Activated CD8-positive, alpha-beta T cell treated with anti-CD3 and anti-CD28 coated beads, Interleukin-2, amount 10 ng/mL, durations not matched to agents 7 days and 5 days (primary cell): ENCODE measurements at regions not wholly inside any gene's neighbourhood (a gene's known extent, or its start where the extent isn't known, plus 50 kb on each side); places are given as distances from the start of the nearest gene placed in this dataset.

ENCODE experiments used
- ATAC-seq: fragments of 150-1000 bp; cut with Tn5 transposase; one replicate; pipeline ENCODE4 v1.10.0; 2021; ENCODE audit warnings: moderate library complexity
- CTCF ChIA-PET: fragments of 350-600 bp; sonication (Branson Sonifier 250); formaldehyde crosslinking; loops from one replicate; lab custom pipeline; 2021; ENCODE audit warnings: antibody characterized with exemption; lab: Charles Lee
- POLR2A ChIA-PET: fragments of 350-600 bp; sonication (Branson Sonifier 250); formaldehyde crosslinking; loops from one replicate; lab custom pipeline; 2021; ENCODE audit warnings: antibody characterized with exemption; lab: Charles Lee
- DNase-seq: peaks from one replicate; pipeline ENCODE4 v3.0.0-alpha.2; 2020
- H3K27ac Mint-ChIP-seq: one replicate; pipeline ENCODE4 v1.8.0; 2021; ENCODE audit warnings: mild to moderate bottlenecking, mixed read lengths
- H3K27me3 Mint-ChIP-seq: one replicate; pipeline ENCODE4 v1.8.0; 2021; ENCODE audit warnings: low read depth, mixed read lengths
- H3K36me3 Mint-ChIP-seq: one replicate; pipeline ENCODE4 v1.8.0; 2021; ENCODE audit warnings: low read depth, mixed read lengths
- H3K4me1 Mint-ChIP-seq: one replicate; pipeline ENCODE4 v1.8.0; 2021; ENCODE audit warnings: low read depth, mixed read lengths
- H3K4me3 Mint-ChIP-seq: one replicate; pipeline ENCODE4 v1.8.0; 2021; ENCODE audit warnings: mild to moderate bottlenecking, mixed read lengths
- H3K9me3 Mint-ChIP-seq: one replicate; pipeline ENCODE4 v1.8.0; 2022; ENCODE audit warnings: mixed read lengths; ENCODE audit not compliant: insufficient read depth

GRCh38 chr20:29296256-29297230, 1960.9 kb upstream of the DEFB115 start:
- H3K27me3 Mint-ChIP-seq, result no peaks in the 10 kb centered on the region
- no peaks in the 10 kb centered on the region for H3K4me1 Mint-ChIP-seq
- peaks cover 11% of the 10 kb centered on the region for H3K9me3 Mint-ChIP-seq
- no peak overlapping the region for H3K4me3 Mint-ChIP-seq
- peaks cover 8% of the 10 kb centered on the region for H3K36me3 Mint-ChIP-seq
- POLR2A ChIA-PET, result no interaction called here
- DNase-seq (no peak), ATAC-seq (no peak)
- CTCF ChIA-PET, result no interaction called here
- no peak overlapping the region for H3K27ac Mint-ChIP-seq

- DNase-seq (no peak), ATAC-seq (no peak)
- Mint-ChIP-seq H3K36me3 (peaks cover 8% of the 10 kb centered on the region), H3K4me1 (no peaks in the 10 kb centered on the region), H3K4me3 (no peak overlapping the region), H3K27me3 (no peaks in the 10 kb centered on the region), H3K9me3 (peaks cover 11% of the 10 kb centered on the region), H3K27ac (no peak overlapping the region)
- CTCF ChIA-PET, result no interaction called here
- POLR2A ChIA-PET, result no interaction called here
These were observed 1959.8 kb upstream of the DEFB115 start for GRCh38 chr20:29297411-29298270.

- Mint-ChIP-seq H3K9me3 (peaks cover 11% of the 10 kb centered on the region), H3K27ac (no peak overlapping the region), H3K27me3 (no peaks in the 10 kb centered on the region), H3K4me3 (no peak overlapping the region), H3K36me3 (peaks cover 8% of the 10 kb centered on the region), H3K4me1 (no peaks in the 10 kb centered on the region)
- ATAC-seq, result no peak
- ChIA-PET CTCF (no interaction called here), POLR2A (no interaction called here)
- no peak for DNase-seq
These were observed 1959.2 kb upstream of the DEFB115 start for GRCh38 chr20:29298271-29298590.

GRCh38 chr20:29298759-29299613, 1958.5 kb upstream of the DEFB115 start:
- Mint-ChIP-seq H3K4me1 (no peaks in the 10 kb centered on the region), H3K4me3 (no peak overlapping the region), H3K36me3 (peaks cover 8% of the 10 kb centered on the region), H3K27me3 (no peaks in the 10 kb centered on the region), H3K9me3 (peaks cover 11% of the 10 kb centered on the region), H3K27ac (no peak overlapping the region)
- ChIA-PET CTCF (no interaction called here), POLR2A (no interaction called here)
- DNase-seq (no peak), ATAC-seq (no peak)

DNA sequence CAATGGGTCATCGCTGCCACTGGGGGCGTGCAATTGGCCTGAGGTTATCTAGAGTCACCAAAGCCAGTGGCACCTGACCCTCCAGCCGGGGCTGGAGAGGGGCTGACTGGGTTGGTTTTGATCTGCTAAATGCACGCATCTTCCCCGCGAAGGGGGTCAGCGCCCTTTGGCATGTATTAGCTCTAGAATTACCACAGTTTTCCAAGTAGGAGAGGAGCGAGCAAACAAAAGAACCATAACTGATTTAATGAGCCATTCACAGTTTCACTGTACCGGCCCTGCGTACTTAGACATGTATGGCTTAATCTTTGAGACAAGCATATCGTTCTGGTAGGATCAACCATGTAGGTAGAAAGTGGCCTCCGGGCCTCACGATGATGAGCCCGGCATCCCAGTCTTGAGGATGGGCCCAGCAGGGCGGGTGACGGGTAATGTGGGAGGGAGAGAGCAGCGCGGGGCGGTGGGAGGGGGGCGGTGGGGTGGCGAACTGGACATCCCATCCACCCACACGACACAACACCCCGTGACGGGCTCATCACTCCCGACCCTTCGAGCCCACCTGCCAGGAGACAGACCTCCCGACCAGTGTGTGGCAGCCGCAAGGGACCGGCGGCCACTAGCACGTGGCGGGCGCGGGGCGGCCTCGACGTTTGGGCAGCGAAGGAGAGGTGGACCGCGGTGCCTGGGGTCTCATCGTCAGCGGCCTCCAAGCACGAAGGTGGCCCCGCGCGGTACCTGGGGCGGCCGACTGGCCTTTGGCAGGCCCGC, 1957.5 kb upstream of the DEFB115 start:
- Mint-ChIP-seq H3K4me3 (no peak overlapping the region), H3K9me3 (peaks cover 19% of the 10 kb centered on the region), H3K27me3 (no peaks in the 10 kb centered on the region), H3K36me3 (peaks cover 8% of the 10 kb centered on the region), H3K4me1 (no peaks in the 10 kb centered on the region), H3K27ac (no peak overlapping the region)
- ChIA-PET CTCF (no interaction called here), POLR2A (no interaction called here)
- no peak for DNase-seq
- ATAC-seq, result no peak

DNA sequence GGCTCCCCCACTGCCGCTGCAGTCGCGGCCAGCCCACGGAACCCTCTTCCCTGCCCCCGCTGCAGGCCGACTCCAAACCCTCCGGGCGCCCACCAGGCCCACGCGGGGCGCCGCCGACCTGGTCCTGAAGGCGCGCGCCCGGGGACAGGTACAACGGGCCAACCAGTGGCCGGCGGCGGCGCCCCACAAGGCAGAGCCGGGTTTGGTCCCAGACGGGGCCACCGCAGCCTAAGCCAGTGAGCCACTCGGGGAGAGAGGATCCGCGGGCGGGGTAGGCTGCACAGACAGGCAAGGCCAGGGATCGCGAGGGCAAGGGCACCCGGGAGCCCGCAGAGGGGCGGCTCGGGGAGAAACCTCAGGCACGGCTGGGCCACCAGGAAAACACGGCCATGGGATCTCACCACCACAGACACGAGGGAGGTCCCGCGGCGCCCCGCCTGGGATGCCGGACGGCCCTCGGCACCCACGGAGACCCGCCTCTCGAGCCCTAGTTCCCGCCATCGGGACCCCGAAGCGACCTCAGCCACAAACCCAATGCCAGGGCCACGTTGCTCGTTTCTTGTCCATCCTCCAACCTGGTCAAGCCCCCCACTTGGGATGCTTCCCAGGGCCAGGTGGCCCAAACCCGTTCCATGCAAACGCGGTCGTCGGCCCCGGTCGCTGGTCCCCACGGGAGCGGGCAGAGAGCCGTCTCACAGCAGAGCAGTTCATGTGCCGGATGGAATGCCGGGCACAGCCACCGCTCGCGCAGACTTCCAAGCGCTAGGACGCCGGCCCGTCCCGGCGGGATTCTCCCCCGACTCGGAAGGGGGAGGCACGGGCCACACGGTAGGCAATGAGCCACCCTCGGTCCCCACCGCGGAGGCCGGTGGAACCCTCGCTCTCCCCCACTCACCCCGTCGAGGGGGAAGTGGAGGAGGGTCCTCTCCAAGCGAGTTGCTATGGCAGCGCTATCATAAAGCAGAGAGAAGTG, 1956.6 kb upstream of the DEFB115 start:
- H3K36me3 Mint-ChIP-seq, result peaks cover 8% of the 10 kb centered on the region
- H3K9me3 Mint-ChIP-seq, result peaks cover 19% of the 10 kb centered on the region
- POLR2A ChIA-PET, result no interaction called here
- no peak overlapping the region for H3K4me3 Mint-ChIP-seq
- CTCF ChIA-PET, result no interaction called here
- no peaks in the 10 kb centered on the region for H3K27me3 Mint-ChIP-seq
- H3K4me1 Mint-ChIP-seq, result no peaks in the 10 kb centered on the region
- ATAC-seq, result no peak
- no peak overlapping the region for H3K27ac Mint-ChIP-seq
- DNase-seq, result no peak

DNA sequence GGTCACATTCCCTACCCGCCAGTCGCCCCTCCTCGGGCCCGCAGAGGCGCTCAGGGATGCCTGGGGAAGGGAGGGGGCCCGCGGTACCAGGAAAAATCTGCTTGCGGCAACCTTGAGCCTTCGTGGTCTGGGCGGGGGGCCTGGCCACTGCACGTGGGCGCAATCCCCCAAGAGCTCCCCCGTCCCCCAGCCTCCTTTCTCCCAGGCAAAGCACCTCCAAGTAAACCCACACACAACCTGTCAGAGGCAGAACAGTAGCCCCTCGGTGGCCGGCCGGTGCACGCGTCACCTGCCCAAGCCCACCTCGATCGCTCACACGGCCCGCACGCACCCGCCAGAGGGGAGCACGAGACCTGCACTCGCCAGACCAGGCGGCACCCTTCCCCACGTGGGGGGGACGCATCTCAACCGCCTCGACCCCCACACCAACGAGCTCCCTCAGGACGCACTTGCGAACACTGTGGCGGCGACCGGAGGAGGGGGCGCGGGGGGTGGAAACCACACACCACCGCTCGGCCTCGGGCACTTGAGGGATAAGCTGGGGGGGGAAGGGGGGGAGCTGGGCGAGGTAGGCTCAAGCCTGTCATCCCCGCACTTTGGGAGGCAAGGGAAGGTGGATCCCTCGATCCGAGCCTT, 1955.7 kb upstream of the DEFB115 start:
- H3K36me3 Mint-ChIP-seq, result peaks cover 8% of the 10 kb centered on the region
- peaks cover 26% of the 10 kb centered on the region for H3K9me3 Mint-ChIP-seq
- H3K4me1 Mint-ChIP-seq, result no peaks in the 10 kb centered on the region
- no peak overlapping the region for H3K4me3 Mint-ChIP-seq
- no peaks in the 10 kb centered on the region for H3K27me3 Mint-ChIP-seq
- ChIA-PET POLR2A (no interaction called here), CTCF (no interaction called here)
- ATAC-seq, result no peak
- H3K27ac Mint-ChIP-seq, result no peak overlapping the region
- no peak for DNase-seq

GRCh38 chr20:29302979-29303644, 1954.4 kb upstream of the DEFB115 start:
- Mint-ChIP-seq H3K4me1 (no peaks in the 10 kb centered on the region), H3K27ac (no peak overlapping the region), H3K4me3 (no peak overlapping the region), H3K9me3 (peaks cover 26% of the 10 kb centered on the region), H3K27me3 (no peaks in the 10 kb centered on the region), H3K36me3 (peaks cover 8% of the 10 kb centered on the region)
- no peak for DNase-seq
- ChIA-PET POLR2A (no interaction called here), CTCF (no interaction called here)
- ATAC-seq, result no peak

DNA sequence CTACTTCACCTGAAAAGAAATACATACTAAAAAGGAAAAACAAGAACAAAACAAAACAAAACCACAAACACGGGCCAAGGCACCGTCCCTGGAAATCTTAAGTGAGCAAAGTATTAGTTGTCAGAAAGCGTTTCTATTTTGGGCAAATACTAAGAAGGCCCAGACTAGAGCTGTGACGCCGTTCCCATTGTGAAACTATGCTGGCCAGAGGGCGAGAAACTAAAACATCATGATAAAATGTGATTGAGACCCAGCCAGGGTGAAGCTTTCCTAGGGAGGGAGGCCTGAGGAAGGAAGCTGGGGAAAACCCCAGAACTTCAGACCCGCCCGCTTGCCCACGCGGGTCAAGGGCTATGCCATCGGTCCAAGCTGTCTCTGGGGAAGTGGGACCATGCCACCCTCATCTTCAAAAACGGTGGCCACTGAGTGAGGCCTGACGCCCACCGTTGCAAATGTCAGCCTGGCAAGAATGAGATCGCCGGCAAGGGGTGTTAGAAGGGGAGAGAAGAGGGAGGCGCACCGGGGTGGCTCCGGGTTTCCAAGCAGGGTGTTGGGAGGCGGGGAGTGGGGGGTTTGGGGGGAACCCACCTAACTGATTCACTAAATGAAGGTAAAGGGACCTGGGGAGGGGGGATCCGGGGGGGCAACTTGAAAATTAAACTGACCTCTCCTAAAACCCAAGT, 1950.9 kb upstream of the DEFB115 start:
- H3K36me3 Mint-ChIP-seq, result no peaks in the 10 kb centered on the region
- H3K4me3 Mint-ChIP-seq, result no peak overlapping the region
- H3K27ac Mint-ChIP-seq, result no peak overlapping the region
- DNase-seq (no peak), ATAC-seq (no peak)
- ChIA-PET CTCF (no interaction called here), POLR2A (no interaction called here)
- H3K4me1 Mint-ChIP-seq, result no peaks in the 10 kb centered on the region
- no peaks in the 10 kb centered on the region for H3K27me3 Mint-ChIP-seq
- H3K9me3 Mint-ChIP-seq, result peaks cover 19% of the 10 kb centered on the region
